GM12891 (cell line): ENCODE measurements at regions not wholly inside any gene's neighbourhood (a gene's known extent, or its start where the extent isn't known, plus 50 kb on each side); places are given as distances from the start of the nearest gene placed in this dataset.
"Not testable (repeated sequence)": the region's sequence is repeated elsewhere in the genome, so short reads cannot be mapped to it uniquely, and the experiment has no call there.

Source experiments
- DNase-seq: peaks from one replicate; pipeline ENCODE4 v3.0.0; 2011; ENCODE audit warnings: low spot score; ENCODE audit not compliant: insufficient read length
- FAIRE-seq: peaks from 2 replicates; lab custom pipeline; 2011; peaks lifted over from hg19 to GRCh38; lab: Jason Lieb, UNC
- PAX5 ChIP-seq: IDR thresholded peaks from 2 replicates; pipeline ENCODE4 v1.6.1; 2011; ENCODE audit warnings: low read length, moderate library complexity, mild to moderate bottlenecking; ENCODE audit not compliant: insufficient read depth, severe bottlenecking
- POLR2A ChIP-seq: IDR thresholded peaks from 2 replicates; pipeline ENCODE4 v1.6.1; 2011; ENCODE audit warnings: low read depth, low read length, control low read depth
- POLR2AphosphoS5 ChIP-seq: IDR thresholded peaks from 2 replicates; pipeline ENCODE4 v1.6.1; 2011; ENCODE audit warnings: low read depth, low read length, control low read depth
- POU2F2 ChIP-seq: IDR thresholded peaks from 2 replicates; pipeline ENCODE4 v1.6.1; 2011; ENCODE audit warnings: low read depth, mild to moderate bottlenecking, control low read depth, low read length, moderate library complexity
- SPI1 ChIP-seq: IDR thresholded peaks from 2 replicates; pipeline ENCODE4 v1.6.1; 2011; ENCODE audit warnings: low read depth, low read length, control low read depth
- TAF1 ChIP-seq: IDR thresholded peaks from 2 replicates; pipeline ENCODE4 v1.6.1; 2011; ENCODE audit warnings: low read depth, low read length, control low read depth

DNA sequence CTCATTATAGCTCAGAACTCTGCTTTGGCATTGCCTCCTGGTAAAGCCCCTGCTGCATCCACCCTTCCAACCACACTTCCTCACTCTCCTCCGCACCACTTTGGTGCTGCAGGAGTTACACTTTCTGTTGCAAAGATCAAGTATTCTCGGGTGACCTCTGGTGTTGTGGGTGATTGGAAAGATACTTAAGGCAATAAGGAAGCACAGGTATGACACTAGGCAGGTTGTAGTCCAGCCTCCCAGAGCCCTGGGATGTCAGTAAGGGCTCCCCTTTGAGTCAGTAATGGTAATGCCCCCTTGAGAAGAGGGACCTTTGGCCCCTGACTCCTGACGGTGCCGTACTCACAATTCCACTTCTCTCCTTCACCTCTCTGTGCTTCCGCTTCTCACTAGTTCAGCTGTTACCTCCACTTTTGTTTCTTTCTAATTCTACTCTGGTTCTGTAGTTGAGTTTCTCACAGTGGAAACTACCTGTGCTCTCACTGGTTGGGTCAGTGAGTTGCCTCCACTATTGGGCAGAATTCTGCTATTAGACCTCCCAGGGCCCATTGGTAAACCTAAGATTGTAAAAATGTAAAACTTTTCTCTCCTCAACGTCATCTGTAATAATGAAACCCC lies 350.0 kb downstream of the GOLGA6L6 start:
- not testable (repeated sequence) for DNase-seq, FAIRE-seq

DNA sequence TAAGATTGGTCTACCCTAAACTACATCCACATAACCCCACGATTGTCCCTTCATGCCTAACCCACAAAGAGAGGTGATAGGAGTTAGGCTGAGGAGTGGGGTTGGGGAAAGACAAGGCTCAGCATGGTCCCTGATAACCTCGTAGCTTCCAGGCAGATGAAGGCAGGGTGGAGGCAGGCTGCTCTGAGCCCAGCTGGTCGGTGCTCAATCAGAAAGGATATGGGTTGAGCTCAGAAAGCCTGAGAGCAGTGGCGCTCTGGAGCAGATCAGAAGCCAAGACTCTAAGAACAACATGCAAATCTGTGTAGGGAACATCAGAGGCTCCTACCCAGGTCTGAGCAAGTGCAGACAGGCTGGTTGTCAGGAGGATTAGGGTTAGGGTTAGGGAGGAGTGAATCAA lies 353.0 kb downstream of the GOLGA6L6 start:
- not testable (repeated sequence) for DNase-seq, FAIRE-seq

DNA sequence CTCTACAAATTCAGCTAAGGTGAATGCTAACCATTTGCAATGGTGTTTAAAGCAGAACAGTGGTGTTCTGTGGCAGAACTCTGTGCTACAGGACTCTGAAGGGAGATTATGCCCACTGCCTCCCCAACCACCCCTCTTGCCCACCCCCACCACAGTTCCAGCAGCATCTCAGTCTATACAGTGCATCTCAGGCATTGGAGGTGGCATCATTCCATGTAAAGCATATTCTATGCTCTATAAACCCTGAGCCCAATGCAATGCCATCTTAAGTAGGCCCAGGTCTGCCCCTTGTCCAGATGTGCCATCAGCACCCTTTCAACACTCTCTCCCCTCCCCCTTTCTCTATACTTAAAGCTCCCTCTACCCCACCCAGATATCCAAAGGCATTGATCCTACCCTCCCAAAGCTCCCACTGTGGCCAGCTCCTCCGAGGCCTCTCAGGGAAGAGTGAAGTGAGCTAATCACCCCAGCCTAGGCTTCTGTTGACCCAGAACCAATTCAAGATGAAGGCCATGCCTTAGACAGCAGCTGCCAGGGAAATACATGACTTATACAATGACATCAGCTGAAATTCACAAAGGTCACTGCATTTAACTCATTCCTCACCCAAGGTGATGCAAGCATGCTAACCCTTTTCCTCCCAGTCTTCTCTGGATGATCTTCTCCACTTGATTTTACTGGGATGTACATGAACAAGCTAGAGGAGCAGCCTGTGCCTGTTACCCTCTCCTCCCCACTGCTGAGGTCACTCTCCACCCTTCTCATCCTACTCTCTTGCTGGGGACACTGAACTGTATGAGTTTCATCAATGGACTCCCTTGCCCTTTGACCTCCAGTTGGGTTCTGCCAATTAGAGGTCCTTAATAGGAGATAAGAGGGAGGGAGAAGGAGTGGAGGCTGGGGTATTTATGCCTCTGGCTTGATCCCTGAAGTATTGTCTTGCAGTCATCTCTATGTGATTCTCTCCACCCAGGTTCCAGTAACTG lies 353.9 kb downstream of the GOLGA6L6 start:
- DNase-seq, FAIRE-seq: not testable (repeated sequence)

DNA sequence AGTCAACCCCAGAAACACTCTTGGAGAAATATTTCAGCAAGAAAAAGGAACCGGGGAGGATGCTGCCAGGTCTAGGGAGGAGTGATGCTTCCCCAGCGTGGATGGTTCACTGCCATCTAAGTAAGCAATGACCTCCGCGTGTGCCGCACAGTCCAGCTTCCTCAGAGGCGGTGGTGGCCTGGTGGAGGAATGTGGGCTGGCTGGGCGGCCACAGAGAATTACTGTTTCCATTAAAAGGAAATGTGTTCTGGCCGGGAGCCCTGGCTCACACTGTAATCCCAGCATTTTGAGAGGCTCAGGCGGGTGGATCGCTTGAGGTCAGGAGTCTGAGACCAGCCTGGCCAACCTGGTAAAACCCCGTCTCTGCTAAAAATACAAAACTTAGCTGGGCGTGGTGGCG lies 356.7 kb downstream of the GOLGA6L6 start:
- FAIRE-seq, DNase-seq: not testable (repeated sequence)

DNA sequence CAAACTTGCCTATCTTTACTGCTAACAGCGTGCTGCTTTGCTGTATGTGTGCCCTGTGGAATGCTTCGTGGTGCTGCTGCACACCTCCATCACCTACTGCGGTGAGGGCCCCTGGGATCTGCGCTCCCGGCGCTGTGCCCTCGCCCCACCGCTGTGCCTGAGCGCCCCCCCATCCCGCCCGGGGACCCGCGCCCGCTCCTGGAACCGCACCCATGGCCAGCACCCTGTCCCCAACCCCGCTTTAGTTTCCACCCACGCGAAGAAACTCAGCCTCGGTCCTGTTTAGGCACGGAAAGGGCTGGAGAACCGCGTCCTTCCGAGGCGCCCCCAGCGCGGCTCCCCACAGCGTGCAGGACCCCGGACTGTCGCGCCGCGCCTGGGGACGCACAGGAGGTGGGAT lies 373.4 kb downstream of the GOLGA6L6 start:
- not testable (repeated sequence) for FAIRE-seq, DNase-seq

DNA sequence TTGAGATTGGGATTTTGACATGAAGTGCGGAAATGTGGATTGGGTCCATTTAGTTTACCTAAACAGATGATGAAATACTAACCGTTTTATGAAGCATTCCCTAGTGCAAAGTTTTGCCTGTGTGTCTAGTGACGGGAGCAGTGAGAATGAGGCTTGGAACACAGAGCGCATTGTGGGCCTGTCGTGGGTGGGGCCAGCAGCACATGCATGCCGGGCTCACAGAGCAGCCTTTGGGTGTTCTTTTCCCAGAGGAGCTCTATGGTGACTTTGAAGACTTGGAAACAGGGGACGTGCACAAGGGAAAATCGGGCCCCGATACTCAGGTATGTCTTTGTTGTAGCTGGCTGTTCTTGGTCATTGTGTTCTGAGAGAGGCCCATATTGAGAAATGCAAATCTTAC lies 388.1 kb downstream of the GOLGA6L6 start:
- not testable (repeated sequence) for FAIRE-seq, DNase-seq

DNA sequence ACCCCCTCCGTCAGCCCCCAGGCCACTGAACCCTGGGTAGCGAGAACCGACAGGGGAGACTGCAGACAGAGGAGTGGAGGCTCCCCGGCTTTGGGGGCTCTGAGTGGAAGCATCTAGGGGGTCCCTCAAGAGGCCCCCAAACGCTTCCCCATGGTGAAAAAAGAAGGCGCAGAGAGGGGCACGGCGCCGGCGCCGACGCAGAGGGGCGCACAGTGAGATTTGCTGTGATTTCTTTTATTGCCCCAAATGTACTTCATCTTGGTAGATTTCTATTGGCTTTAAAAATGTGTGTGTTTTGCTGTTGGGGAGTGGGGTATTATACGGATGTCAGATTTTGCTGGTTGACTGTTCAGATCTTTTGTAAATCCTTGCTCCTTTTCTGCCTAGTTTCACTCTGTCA lies 392.9 kb downstream of the GOLGA6L6 start:
- not testable (repeated sequence) for FAIRE-seq, DNase-seq

DNA sequence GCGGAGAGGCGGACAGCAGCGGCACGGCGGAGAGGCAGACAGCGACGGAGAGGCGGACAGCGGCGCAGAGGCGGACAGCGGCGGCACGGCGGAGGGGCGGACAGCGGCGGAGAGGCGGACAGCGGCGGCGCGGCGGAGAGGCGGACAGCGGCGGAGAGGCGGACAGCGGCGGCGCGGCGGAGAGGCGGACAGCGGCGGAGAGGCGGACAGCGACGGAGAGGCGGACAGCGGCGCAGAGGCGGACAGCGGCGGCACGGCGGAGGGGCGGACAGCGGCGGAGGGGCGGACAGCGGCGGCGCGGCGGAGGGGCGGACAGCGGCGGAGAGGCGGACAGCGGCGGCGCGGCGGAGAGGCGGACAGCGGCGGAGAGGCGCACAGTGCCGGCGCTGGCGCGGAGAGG lies 393.6 kb downstream of the GOLGA6L6 start:
- not testable (repeated sequence) for FAIRE-seq, DNase-seq

DNA sequence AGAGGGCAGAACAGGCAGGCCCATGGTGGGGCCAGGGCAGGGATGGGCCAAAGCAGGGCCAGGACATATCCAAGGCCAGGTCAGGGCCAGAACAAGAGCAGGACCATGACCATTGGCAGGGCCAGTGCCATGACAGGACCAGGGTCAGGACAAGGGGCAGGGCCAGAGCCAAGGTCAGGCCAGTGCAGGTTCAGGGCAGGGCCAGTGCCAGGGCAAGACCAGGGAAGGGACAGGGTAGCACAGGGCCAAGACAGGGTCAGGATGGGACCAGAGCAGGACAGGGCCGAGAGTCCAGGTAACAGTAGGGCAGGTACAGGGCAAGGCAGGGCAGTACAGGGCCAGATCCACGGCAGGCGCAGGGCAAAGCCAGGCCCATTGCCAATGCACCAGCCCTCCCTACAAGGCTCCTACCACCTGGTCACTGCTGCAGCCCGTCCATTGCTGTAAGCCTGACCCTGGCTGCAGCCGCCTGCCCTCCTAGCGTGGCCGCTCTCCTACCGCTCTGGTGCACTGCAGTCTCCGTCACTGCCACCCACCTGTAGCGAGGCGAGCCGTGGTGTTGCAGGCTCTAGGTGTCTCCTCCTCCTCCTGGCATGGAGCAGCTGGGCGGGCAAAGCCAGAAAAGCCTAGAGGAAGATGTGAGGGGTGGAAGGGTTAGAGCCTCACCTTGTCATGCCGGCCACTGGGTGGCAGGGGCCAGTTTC lies 397.1 kb downstream of the GOLGA6L6 start:
- not testable (repeated sequence) for DNase-seq, FAIRE-seq

DNA sequence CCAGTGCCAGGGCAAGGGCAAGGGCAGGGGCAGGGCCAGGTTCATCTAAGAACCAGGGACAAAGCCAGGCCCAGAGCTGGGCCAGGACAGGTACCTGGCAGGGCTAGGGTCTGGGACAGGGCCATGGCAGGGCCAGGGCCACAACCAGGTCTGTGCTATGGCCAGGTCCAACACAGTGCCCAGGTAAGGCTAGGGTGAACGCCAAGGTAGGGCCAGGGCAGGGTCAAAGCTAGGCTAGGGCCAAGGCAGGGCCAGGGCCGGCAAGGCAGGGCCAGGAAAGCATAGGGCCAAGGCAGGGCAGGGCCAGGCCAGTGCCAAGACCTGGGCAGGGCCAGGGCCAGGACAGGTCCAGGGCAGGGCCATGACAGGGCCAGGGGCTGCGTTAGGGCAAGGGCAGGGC lies 398.7 kb downstream of the GOLGA6L6 start:
- FAIRE-seq, DNase-seq: not testable (repeated sequence)

DNA sequence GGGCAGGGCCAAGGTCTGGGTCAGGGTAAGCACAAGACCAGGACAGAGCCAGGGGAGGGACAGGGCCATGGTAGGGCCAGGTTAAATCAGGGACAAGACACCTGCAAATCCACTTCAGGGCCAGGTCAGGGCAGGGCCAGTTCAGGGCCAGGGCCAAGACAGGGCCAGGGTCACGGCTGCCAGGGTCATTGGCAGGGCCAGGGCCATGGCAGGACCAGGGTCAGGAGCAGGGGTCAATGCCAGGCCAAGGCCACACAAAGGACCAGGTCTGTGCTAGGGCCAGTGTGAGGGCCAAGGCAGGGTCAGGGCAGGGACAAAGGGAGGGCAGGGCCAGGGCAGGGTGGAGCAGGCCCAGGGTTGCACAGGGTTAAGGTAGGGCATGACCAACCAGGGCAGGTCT lies 399.2 kb downstream of the GOLGA6L6 start:
- not testable (repeated sequence) for FAIRE-seq, DNase-seq

DNA sequence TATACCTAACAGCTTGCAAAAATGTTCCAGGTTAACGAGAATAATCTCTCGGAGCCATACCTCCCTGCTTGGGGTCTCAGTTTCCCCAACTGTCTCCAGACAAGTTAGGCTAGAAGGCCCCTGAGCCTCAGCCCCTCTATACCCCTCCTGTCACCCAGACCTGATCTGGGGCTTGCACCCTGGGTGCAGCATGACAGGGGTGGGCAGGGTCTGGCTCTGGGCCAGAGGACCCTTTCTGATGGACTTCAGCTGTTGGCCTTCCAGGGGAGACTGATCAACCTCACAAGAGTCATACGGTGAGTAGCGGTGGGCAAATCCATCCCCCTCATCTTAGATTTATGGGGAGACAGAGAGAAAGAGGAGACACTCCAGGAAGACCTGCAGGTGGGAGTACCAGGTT lies 416.9 kb downstream of the GOLGA6L6 start:
- DNase-seq, FAIRE-seq: not testable (repeated sequence)

DNA sequence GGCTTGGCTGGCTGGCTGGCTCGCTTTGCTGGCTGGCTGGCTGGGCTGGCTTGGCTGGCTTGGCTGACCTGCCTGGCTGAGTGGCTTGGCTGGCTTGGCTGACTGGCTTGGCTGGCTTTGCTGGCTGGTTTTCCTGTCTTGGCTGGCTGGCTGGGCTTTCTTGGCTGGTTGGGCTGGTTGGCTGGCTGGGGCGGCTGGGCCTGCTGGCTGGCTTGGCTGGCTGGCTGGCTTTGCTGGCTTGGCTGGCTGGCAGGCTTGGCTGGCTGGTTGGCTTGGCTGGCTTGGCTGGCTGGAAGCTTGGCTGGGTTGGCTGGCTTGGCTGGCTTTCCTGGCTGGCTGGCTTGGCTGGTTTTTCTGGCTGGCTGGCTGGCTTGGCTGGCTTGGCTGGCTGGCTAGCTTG lies 435.6 kb downstream of the GOLGA6L6 start:
- no peak for TF ChIP-seq POU2F2
- TF ChIP-seq POLR2AphosphoS5: no peak
- TF ChIP-seq PAX5: no peak
- no peak for TF ChIP-seq SPI1
- TF ChIP-seq TAF1: no peak
- TF ChIP-seq POLR2A: no peak
- FAIRE-seq (no peak), DNase-seq (no peak)

DNA sequence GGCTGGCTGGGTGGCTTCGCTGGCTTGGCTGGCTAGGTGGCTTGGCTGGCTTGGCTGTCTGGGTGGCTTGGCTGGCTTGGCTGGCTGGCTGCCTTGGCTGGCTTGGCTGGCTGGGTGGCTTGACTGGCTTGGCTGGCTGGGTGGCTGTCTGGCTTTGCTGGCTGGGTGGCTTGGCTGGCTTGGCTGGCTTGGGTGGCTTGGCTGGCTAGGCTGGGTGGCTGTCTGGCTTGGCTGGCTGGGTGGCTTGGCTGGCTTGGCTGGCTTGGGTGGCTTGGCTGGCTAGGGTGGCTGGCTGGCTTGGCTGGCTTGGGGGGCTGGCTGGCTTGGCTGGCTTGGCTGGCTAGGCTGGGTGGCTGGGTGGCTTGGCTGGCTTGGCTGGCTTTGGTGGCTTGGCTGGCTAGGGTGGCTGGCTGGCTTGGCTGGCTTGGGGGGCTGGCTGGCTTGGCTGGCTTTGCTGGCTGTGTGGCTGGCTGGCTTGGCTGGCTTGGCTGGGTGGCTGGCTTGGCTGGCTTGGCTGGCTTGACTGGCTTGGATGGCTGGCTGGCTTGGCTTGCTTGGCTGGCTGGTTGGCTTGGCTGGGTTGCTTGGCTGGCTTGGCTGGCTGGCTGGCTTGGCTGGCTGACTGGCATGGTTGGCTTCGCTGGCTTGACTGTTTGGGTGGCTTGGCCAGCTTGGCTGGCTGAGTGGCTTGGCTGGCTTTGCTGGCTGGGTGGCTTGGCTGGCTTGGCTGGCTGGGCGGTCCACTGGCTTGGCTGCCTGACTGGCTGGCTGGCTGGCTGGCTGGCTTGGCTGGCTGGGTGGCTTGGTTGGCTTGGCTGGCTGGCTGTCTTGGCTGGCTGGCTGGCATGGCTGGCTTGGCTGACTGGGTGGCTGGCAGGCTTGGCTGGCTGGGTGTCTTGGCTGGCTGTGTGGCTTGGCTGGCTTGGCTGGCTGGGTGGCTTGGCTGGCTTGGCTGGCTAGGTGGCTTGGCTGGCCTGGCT lies 436.3 kb downstream of the GOLGA6L6 start:
- FAIRE-seq, DNase-seq: not testable (repeated sequence)

DNA sequence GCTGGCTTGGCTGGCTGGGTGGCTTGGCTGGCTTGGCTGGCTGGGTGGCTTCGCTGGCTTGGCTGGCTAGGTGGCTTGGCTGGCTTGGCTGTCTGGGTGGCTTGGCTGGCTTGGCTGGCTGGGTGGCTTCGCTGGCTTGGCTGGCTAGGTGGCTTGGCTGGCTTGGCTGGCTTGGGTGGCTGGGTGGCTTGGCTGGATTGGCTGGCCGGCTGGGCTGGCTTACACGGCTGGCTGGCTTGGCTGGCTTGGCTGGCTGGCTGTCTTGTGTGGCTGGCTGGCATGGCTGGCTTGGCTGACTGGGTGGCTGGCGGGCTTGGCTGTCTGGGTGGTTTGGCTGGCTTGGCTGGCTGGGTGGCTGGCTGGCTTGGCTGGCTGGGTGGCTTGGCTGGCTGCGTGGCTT lies 437.0 kb downstream of the GOLGA6L6 start:
- FAIRE-seq, DNase-seq: not testable (repeated sequence)

DNA sequence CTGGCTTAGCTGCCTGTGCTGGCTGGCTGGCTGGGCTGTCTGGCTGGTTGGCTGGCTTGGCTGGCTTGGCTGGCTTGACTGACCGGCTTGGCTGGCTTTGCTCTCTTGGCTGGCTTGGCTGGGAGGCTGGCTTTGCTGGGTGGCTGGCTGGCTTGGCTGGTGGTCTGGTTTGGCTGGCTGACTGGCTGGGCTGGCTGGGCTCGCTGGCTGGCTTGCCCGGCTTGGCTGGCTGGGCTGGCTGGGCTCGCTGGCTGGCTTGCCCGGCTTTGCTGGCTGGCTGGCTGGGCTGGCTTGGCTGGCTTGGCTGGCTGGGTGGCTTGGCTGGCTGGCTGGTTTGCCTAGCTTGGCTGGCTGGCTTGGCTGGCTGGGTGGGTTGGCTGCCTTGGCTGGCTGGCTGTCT lies 438.7 kb downstream of the GOLGA6L6 start:
- FAIRE-seq, DNase-seq: not testable (repeated sequence)

DNA sequence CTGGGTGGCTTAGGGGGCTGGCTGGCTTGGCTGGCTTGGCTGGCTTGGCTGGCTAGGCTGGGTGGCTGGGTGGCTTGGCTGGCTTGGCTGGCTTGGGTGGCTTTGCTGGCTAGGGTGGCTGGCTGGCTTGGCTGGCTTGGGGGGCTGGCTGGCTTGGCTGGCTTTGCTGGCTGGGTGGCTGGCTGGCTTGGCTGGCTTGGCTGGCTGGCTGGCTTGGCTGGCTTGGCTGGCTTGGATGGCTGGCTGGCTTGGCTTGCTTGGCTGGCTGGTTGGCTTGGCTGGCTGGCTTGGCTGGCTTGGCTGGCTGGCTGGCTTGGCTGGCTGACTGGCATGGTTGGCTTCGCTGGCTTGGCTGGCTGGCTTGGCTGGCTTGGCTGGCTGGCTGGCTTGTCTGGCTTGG lies 439.4 kb downstream of the GOLGA6L6 start:
- not testable (repeated sequence) for FAIRE-seq

More for the DNA sequence above, 439.4 kb downstream of the GOLGA6L6 start:
- DNase-seq: not testable (repeated sequence)
